HG02973 (cell line): ENCODE measurements at regions not wholly inside any gene's neighbourhood (a gene's known extent, or its start where the extent isn't known, plus 50 kb on each side); places are given as distances from the start of the nearest gene placed in this dataset.

ENCODE experiments used
- ATAC-seq: cut with Tn5 transposase; IDR thresholded peaks from one replicate; pipeline ENCODE4 v1.9.1; 2021; ENCODE audit warnings: moderate library complexity; ENCODE audit not compliant: unreplicated experiment

GRCh38 chr18:76133873-76134272, 361.2 kb downstream of the ZNF516 start:
- ATAC-seq, result no peak

- ATAC-seq, result no peak
These were observed 363.3 kb downstream of the ZNF516 start for GRCh38 chr18:76131738-76132137.

GRCh38 chr18:76130845-76131244, 364.2 kb downstream of the ZNF516 start:
- no peak for ATAC-seq

- no peak for ATAC-seq
These were observed 368.7 kb downstream of the ZNF516 start for GRCh38 chr18:76126327-76126726.

- ATAC-seq, result no peak
These were observed 374.0 kb downstream of the ZNF516 start for GRCh38 chr18:76121011-76121410.

- no peak for ATAC-seq
These were observed 379.5 kb downstream of the ZNF516 start for GRCh38 chr18:76115580-76115979.

GRCh38 chr18:76113101-76113500, 381.9 kb downstream of the ZNF516 start:
- ATAC-seq, result no peak

GRCh38 chr18:76102626-76103025, 392.4 kb downstream of the ZNF516 start:
- no peak for ATAC-seq

GRCh38 chr18:76102156-76102555, 392.9 kb downstream of the ZNF516 start:
- no peak for ATAC-seq

GRCh38 chr18:76099931-76100457, 395.0 kb downstream of the ZNF516 start:
- ATAC-seq, result no peak

GRCh38 chr18:76098674-76099411, 396.2 kb downstream of the ZNF516 start:
- ATAC-seq, result no peak

- no peak for ATAC-seq
These were observed 413.5 kb downstream of the ZNF516 start for GRCh38 chr18:76081536-76081935.

GRCh38 chr18:76080430-76080829, 414.6 kb downstream of the ZNF516 start:
- no peak for ATAC-seq

GRCh38 chr18:76075777-76076176, 419.3 kb downstream of the ZNF516 start:
- no peak for ATAC-seq

GRCh38 chr18:76064998-76065397, 430.0 kb downstream of the ZNF516 start:
- no peak for ATAC-seq

- no peak for ATAC-seq
These were observed 436.9 kb downstream of the ZNF516 start for GRCh38 chr18:76058146-76058545.

GRCh38 chr18:76057386-76057785, 437.7 kb downstream of the ZNF516 start:
- no peak for ATAC-seq

- ATAC-seq, result no peak
These were observed 438.5 kb downstream of the ZNF516 start for GRCh38 chr18:76056471-76057110.

- ATAC-seq, result no peak
These were observed 439.5 kb downstream of the ZNF516 start for GRCh38 chr18:76055578-76055977.

- ATAC-seq, result no peak
These were observed 440.0 kb downstream of the ZNF516 start for GRCh38 chr18:76055025-76055424.

- ATAC-seq, result no peak
These were observed 440.9 kb downstream of the ZNF516 start for GRCh38 chr18:76054156-76054555.

- no peak for ATAC-seq
These were observed 441.5 kb downstream of the ZNF516 start for GRCh38 chr18:76053551-76053950.
